PC-9 (cell line): ENCODE measurements at regions not wholly inside any gene's neighbourhood (a gene's known extent, or its start where the extent isn't known, plus 50 kb on each side); places are given as distances from the start of the nearest gene placed in this dataset.

Source experiments
- CTCF ChIP-seq: fragments of 200-600 bp; sonication (generic); conservative IDR thresholded peaks from 2 replicates; pipeline ENCODE4 v1.6.1; 2017; ENCODE audit warnings: mixed run types, antibody characterized with exemption, mild to moderate bottlenecking, moderate library complexity
- EZH2 ChIP-seq: fragments of 200-600 bp; sonication (generic); IDR thresholded peaks from 2 replicates; pipeline ENCODE4 v1.8.0; 2017; ENCODE audit warnings: antibody characterized with exemption, low read depth

- TF ChIP-seq EZH2 (no peak), CTCF (no peak)
These were observed 1777.8 kb upstream of the TENM3 start for GRCh38 chr4:180465364-180465763.
